Neural progenitor cell (in vitro differentiated cells): ENCODE measurements at regions not wholly inside any gene's neighbourhood (a gene's known extent, or its start where the extent isn't known, plus 50 kb on each side); places are given as distances from the start of the nearest gene placed in this dataset.

ENCODE experiments used
- EZH2 ChIP-seq: fragments of 200-600 bp; sonication (generic); IDR thresholded peaks from 2 replicates; pipeline ENCODE4 v1.6.1; 2017; ENCODE audit warnings: antibody characterized with exemption, mild to moderate bottlenecking, moderate library complexity
- TF ChIP-seq, protein P1 (sequence below): fragments of 200-600 bp; sonication (generic); IDR thresholded peaks from 2 replicates; pipeline ENCODE4 v1.5.1; 2017; ENCODE audit warnings: antibody characterized with exemption, mild to moderate bottlenecking

DNA sequence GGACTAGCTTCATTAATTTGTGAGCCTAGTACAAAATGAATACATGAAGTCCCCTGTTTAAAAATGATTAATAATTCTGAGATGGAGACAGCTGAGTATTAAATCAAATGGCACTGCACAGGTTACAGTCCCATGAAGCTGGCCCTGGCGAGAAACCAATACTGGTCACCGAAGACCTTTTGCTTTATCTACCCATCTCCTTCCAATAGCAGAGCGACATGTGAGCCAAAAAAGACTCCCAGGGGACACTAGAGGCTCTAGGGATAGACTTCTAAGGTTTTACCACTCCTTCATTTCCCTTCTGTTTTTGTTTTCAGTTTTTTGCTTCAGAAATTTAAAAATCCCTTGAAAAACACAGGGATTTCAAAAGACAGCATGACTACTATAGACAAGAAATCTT lies 97.0 kb upstream of the CCSER1 start:
- TF ChIP-seq EZH2 = no peak
- TF ChIP-seq, protein P1, sequence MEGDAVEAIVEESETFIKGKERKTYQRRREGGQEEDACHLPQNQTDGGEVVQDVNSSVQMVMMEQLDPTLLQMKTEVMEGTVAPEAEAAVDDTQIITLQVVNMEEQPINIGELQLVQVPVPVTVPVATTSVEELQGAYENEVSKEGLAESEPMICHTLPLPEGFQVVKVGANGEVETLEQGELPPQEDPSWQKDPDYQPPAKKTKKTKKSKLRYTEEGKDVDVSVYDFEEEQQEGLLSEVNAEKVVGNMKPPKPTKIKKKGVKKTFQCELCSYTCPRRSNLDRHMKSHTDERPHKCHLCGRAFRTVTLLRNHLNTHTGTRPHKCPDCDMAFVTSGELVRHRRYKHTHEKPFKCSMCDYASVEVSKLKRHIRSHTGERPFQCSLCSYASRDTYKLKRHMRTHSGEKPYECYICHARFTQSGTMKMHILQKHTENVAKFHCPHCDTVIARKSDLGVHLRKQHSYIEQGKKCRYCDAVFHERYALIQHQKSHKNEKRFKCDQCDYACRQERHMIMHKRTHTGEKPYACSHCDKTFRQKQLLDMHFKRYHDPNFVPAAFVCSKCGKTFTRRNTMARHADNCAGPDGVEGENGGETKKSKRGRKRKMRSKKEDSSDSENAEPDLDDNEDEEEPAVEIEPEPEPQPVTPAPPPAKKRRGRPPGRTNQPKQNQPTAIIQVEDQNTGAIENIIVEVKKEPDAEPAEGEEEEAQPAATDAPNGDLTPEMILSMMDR = no peak
